B cell (primary cell): ENCODE measurements at regions not wholly inside any gene's neighbourhood (a gene's known extent, or its start where the extent isn't known, plus 50 kb on each side); places are given as distances from the start of the nearest gene placed in this dataset.

ENCODE experiments used
- ATAC-seq: fragments of 200-7000 bp; cut with Tn5 transposase; one replicate; pipeline ENCODE4 v1.10.0; 2021; ENCODE audit warnings: low read depth, mild to moderate bottlenecking, moderate number of reproducible peaks, moderate library complexity
- CTCF ChIA-PET: fragments of 350-600 bp; sonication (Branson Sonifier 250); formaldehyde crosslinking; loops from one replicate; lab custom pipeline; 2021; ENCODE audit warnings: antibody characterized with exemption, inconsistent platforms; lab: Charles Lee
- POLR2A ChIA-PET: fragments of 350-600 bp; sonication (Branson Sonifier 250); formaldehyde crosslinking; loops from one replicate; lab custom pipeline; 2021; ENCODE audit warnings: antibody characterized with exemption; lab: Charles Lee
- DNase-seq: peaks from one replicate; pipeline ENCODE4 v3.0.0; 2013
- H2AFZ ChIP-seq: 2 replicates; pipeline ENCODE4 v1.6.1; 2012; ENCODE audit warnings: mild to moderate bottlenecking, low read depth, low read length; ENCODE audit not compliant: insufficient read depth, poor library complexity, severe bottlenecking
- H3K27ac ChIP-seq, 2 donors: 1 replicate in 1 of 2; 2 replicates in 1 of 2; pipeline ENCODE4 v1.5.1; 2012 to 2013; ENCODE audit warnings: low read length in 2 of 2, mild to moderate bottlenecking in 2 of 2, moderate library complexity in 1 of 2
- H3K27me3 ChIP-seq, 4 experiments: fragments of 200-600 bp in 1 of 4; sonication (generic) in 1 of 4; replicated peaks in 1 of 4; 1 replicate in 2 of 4; 2 replicates in 2 of 4; pipeline versions ENCODE4 v1.6.1 to v1.7.0; 2013 to 2016; ENCODE audit warnings: low read length in 3 of 4, mild to moderate bottlenecking in 2 of 4, mixed read lengths in 1 of 4, moderate library complexity in 1 of 4; ENCODE audit not compliant: insufficient read depth in 4 of 4, control insufficient read depth in 3 of 4; ENCODE audit errors: control extremely low read depth in 1 of 4
- H3K36me3 ChIP-seq, 2 experiments: replicated peaks in 1 of 2; 1 replicate in 1 of 2; 2 replicates in 1 of 2; pipeline versions ENCODE4 v1.6.1 to v1.7.1; 2013; ENCODE audit warnings: low read length in 1 of 2; ENCODE audit not compliant: insufficient read depth in 2 of 2, control insufficient read depth in 1 of 2; ENCODE audit errors: control extremely low read depth in 1 of 2, extremely low read depth in 1 of 2
- H3K4me1 ChIP-seq, 2 donors: fragments of 200-600 bp in 1 of 2; sonication (generic) in 1 of 2; 1 replicate in 1 of 2; 2 replicates in 1 of 2; pipeline versions ENCODE4 v1.5.1 to v1.6.1; 2013 to 2017; ENCODE audit warnings: low read length in 2 of 2; ENCODE audit not compliant: control insufficient read depth in 2 of 2, insufficient read depth in 2 of 2
- H3K4me2 ChIP-seq: replicated peaks from 2 replicates; pipeline ENCODE3; 2012; ENCODE audit warnings: mild to moderate bottlenecking, low read depth, low read length; ENCODE audit not compliant: poor library complexity, severe bottlenecking
- H3K4me3 ChIP-seq, 5 experiments: fragments of 200-600 bp in 1 of 5; sonication (generic) in 1 of 5; 1 replicate in 3 of 5; 2 replicates in 2 of 5; pipeline versions ENCODE4 v1.5.1 to v1.7.0; 2011 to 2016; ENCODE audit warnings: low read length in 4 of 5, mild to moderate bottlenecking in 4 of 5, low read depth in 2 of 5, control low read depth in 1 of 5, moderate library complexity in 1 of 5; ENCODE audit not compliant: insufficient read depth in 1 of 5; ENCODE audit errors: control extremely low read depth in 1 of 5, extremely low read depth in 1 of 5
- H3K79me2 ChIP-seq: fragments of 200-600 bp; sonication (generic); one replicate; pipeline ENCODE4 v1.6.0; 2016; ENCODE audit warnings: low read length; ENCODE audit not compliant: control insufficient read depth, insufficient read depth
- H3K9ac ChIP-seq: fragments of 200-600 bp; sonication (generic); 2 replicates; pipeline ENCODE4 v1.6.1; 2017; ENCODE audit warnings: mild to moderate bottlenecking, low read length, moderate library complexity
- H3K9me3 ChIP-seq, 3 donors: one replicate each; pipeline versions ENCODE4 v1.6.1 to v1.7.1; 2013; ENCODE audit warnings: low read length in 2 of 3; ENCODE audit not compliant: control insufficient read depth in 2 of 3, insufficient read depth in 1 of 3; ENCODE audit errors: control extremely low read depth in 1 of 3
- H4K20me1 ChIP-seq: 2 replicates; pipeline ENCODE4 v1.6.0; 2012; ENCODE audit warnings: mild to moderate bottlenecking, low read length; ENCODE audit not compliant: insufficient read depth, control insufficient read depth, poor library complexity, severe bottlenecking
- H3K27ac Mint-ChIP-seq: one replicate; pipeline ENCODE4 v1.8.0; 2021; ENCODE audit warnings: mixed read lengths
- H3K27me3 Mint-ChIP-seq: one replicate; pipeline ENCODE4 v1.8.0; 2021; ENCODE audit warnings: mixed read lengths
- H3K4me1 Mint-ChIP-seq: one replicate; pipeline ENCODE4 v1.8.0; 2021; ENCODE audit warnings: mixed read lengths
- H3K4me3 Mint-ChIP-seq: one replicate; pipeline ENCODE4 v1.8.0; 2021; ENCODE audit warnings: mixed read lengths
- H3K9me3 Mint-ChIP-seq: one replicate; pipeline ENCODE4 v1.8.0; 2022; ENCODE audit warnings: mixed read lengths; ENCODE audit not compliant: insufficient read depth
- EZH2 ChIP-seq: IDR thresholded peaks from 2 replicates; pipeline ENCODE4 v1.6.1; 2012; ENCODE audit warnings: borderline replicate concordance, low read depth, mild to moderate bottlenecking, moderate library complexity, low read length; ENCODE audit not compliant: insufficient read depth, poor library complexity, severe bottlenecking
- WGBS: methylation state at CpG from one replicate; pipeline ENCODE4 v1.1.5; 2013; ENCODE audit warnings: missing lambda C conversion rate; ENCODE audit not compliant: insufficient coverage; 5-methylcytosine and 5-hydroxymethylcytosine counted together
- intact Hi-C: fragments of 100-400 bp; cut with micrococcal nuclease; formaldehyde crosslinking; loops from one replicate; pipeline ENCODE4 v1.10.0; 2022
- TF ChIP-seq, protein P1 (sequence below): fragments of 200-600 bp; IDR thresholded peaks from one replicate; pipeline ENCODE4 v1.8.0; 2022; ENCODE audit warnings: antibody characterized with exemption, mild to moderate bottlenecking

DNA sequence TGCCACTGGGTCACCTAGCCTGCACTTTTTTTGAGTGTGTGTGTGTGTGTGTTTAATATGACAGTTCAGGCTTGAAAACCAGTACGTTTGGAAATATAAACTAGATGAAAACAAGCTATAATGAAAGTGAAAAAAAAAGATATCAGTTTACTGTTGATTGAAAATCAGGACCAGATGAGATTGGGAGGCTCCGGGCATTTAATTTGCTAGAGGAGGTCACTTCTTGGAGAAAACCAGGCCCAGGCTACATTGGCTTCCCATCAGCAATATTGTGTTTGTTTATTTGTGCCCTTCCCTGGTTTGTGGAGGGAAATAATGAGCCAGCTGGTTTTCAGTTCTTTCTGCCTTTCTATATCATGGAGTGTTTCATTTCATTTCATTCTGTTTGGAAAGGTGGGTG is 246.6 kb upstream of the JAG1 start:
- intact Hi-C loops = no loop called here

DNA sequence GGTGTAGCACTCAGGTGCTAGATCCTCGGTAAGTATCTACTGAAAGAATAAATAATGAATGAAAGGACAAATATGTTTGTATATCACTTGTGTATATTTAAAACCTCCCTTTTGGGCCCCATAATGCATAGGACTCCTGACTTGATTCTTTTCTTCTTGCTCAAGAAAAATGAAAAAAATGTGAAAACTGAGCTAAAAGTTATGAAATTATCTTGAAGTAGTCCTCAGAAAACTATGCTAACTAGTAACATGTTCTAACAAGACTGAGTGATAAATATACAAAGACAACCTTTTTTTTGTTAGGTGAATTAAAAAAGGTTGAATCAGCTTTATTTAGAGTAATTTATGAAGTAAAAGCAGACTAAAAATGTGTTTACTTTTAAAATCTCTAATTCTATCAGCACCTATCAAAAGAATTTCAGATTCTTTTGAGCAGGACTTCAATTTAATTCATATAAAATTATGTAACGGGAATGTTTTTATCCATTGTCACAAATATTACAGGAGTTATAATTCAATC is 247.8 kb upstream of the JAG1 start:
- Mint-ChIP-seq H3K27ac (no peak overlapping the region), H3K4me1 (no peaks in the 10 kb centered on the region), H3K27me3 (no peaks in the 10 kb centered on the region), H3K4me3 (no peak overlapping the region), H3K9me3 (no peaks in the 10 kb centered on the region)
- ATAC-seq (no peak), DNase-seq (no peak)
- Histone ChIP-seq H3K79me2 (no peaks in the 10 kb centered on the region), H3K27ac (no peak overlapping the region), H3K4me3 (no peak overlapping the region), H3K9me3 (peaks cover 0 to 4% (median 0%) of the 10 kb centered on the region in 3 donors), H2AFZ (no peak overlapping the region), H3K27me3 (no peaks in the 10 kb centered on the region), H3K4me1 (no peaks in the 10 kb centered on the region), H3K36me3 (no peaks in the 10 kb centered on the region), H3K4me2 (no peak overlapping the region), H3K9ac (no peak overlapping the region), H4K20me1 (no peaks in the 10 kb centered on the region)
- intact Hi-C loops = no loop called here
- CTCF ChIA-PET = no interaction called here
- TF ChIP-seq EZH2 = no peak
- TF ChIP-seq, protein P1, sequence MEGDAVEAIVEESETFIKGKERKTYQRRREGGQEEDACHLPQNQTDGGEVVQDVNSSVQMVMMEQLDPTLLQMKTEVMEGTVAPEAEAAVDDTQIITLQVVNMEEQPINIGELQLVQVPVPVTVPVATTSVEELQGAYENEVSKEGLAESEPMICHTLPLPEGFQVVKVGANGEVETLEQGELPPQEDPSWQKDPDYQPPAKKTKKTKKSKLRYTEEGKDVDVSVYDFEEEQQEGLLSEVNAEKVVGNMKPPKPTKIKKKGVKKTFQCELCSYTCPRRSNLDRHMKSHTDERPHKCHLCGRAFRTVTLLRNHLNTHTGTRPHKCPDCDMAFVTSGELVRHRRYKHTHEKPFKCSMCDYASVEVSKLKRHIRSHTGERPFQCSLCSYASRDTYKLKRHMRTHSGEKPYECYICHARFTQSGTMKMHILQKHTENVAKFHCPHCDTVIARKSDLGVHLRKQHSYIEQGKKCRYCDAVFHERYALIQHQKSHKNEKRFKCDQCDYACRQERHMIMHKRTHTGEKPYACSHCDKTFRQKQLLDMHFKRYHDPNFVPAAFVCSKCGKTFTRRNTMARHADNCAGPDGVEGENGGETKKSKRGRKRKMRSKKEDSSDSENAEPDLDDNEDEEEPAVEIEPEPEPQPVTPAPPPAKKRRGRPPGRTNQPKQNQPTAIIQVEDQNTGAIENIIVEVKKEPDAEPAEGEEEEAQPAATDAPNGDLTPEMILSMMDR = no peak
- WGBS = no CpG with 5 or more reads among the region's 2 CpGs
- POLR2A ChIA-PET = no interaction called here

More for the DNA sequence above, 246.6 kb upstream of the JAG1 start:
- H3K9me3 ChIP-seq = peaks cover 0 to 4% (median 0%) of the 10 kb centered on the region in 3 donors
- Mint-ChIP-seq H3K9me3 (no peaks in the 10 kb centered on the region), H3K4me1 (no peaks in the 10 kb centered on the region), H3K4me3 (no peak overlapping the region), H3K27me3 (no peaks in the 10 kb centered on the region), H3K27ac (no peak overlapping the region)
- H3K4me2 ChIP-seq = no peak overlapping the region
- POLR2A ChIA-PET = no interaction called here
- H3K4me1 ChIP-seq = no peaks in the 10 kb centered on the region
- WGBS = 66% methylated on average over 2 of the region's 2 CpGs
- ATAC-seq = no peak
- no peaks in the 10 kb centered on the region for H3K36me3 ChIP-seq
- H3K27me3 ChIP-seq = no peaks in the 10 kb centered on the region
- H3K27ac ChIP-seq = no peak overlapping the region
- CTCF ChIA-PET = no interaction called here
- TF ChIP-seq, protein P1 = no peak
- no peak for TF ChIP-seq EZH2
- H3K79me2 ChIP-seq = no peaks in the 10 kb centered on the region
- no peak for DNase-seq
- H2AFZ ChIP-seq = no peak overlapping the region
- H3K9ac ChIP-seq = no peak overlapping the region
- H4K20me1 ChIP-seq = no peaks in the 10 kb centered on the region
- H3K4me3 ChIP-seq = no peak overlapping the region
